RWPE1 (cell line): ENCODE measurements at regions not wholly inside any gene's neighbourhood (a gene's known extent, or its start where the extent isn't known, plus 50 kb on each side); places are given as distances from the start of the nearest gene placed in this dataset.

Experiments
- CTCF ChIA-PET: fragments of 350-600 bp; sonication (Branson Sonifier 250); formaldehyde crosslinking; extraction: SDS; loops from one replicate; lab custom pipeline; 2021; lab: Yijun Ruan, JAX
- POLR2A ChIA-PET: fragments of 400-600 bp; formaldehyde crosslinking; extraction: SDS; loops from one replicate; lab custom pipeline; 2020; ENCODE audit warnings: antibody characterized with exemption; ENCODE audit not compliant: low non-redundant PET; lab: Yijun Ruan, JAX
- DNase-seq: peaks from one replicate; pipeline ENCODE4 v3.0.0; 2012; ENCODE audit warnings: low spot score
- H3K27ac ChIP-seq: fragments of 450-650 bp; 2 replicates; pipeline ENCODE4 v1.5.1; 2017
- TF ChIP-seq, protein P1 (sequence below): fragments of 450-650 bp; conservative IDR thresholded peaks from 2 replicates; pipeline ENCODE4 v1.5.1; 2017; ENCODE audit warnings: low read depth, mild to moderate bottlenecking

DNA sequence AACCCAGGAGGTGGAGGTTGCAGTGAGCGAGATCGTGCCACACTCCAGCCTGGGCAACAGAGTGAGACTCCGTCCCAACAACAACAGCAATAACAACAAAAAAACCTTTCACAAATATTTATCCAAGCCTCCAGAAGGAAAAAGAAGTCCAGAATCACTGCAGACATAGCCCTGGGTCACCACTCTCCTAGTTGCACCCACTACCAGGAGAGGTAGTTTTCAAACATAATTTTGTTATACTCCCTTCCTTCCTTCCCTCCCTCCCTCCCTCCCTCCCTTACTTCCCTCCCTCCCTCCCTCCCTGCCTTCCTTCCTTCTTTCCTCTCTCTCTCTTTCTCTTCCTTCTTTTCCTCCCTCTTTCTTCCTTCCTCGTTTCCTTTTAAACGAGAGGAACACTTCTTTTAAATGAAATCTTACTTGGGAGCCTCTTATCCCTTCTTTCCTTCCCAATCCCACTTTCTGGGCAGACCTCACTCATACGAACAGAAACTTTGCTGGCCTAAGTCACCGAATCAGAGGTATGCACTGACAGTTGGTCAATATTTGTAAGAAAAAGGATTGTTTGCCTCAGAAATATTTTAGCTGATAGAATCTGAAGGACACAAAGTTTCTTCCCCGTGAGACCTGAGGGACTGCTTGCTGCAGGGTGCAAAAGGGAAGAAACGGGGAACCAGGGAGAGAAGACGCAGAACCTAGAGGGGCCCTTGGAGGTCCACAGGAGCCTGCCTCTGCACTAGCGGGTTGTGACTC lies 88.1 kb upstream of the AGAP1 start:
- H3K27ac ChIP-seq = no peak overlapping the region
- CTCF ChIA-PET = no interaction called here
- DNase-seq = no peak
- TF ChIP-seq, protein P1, sequence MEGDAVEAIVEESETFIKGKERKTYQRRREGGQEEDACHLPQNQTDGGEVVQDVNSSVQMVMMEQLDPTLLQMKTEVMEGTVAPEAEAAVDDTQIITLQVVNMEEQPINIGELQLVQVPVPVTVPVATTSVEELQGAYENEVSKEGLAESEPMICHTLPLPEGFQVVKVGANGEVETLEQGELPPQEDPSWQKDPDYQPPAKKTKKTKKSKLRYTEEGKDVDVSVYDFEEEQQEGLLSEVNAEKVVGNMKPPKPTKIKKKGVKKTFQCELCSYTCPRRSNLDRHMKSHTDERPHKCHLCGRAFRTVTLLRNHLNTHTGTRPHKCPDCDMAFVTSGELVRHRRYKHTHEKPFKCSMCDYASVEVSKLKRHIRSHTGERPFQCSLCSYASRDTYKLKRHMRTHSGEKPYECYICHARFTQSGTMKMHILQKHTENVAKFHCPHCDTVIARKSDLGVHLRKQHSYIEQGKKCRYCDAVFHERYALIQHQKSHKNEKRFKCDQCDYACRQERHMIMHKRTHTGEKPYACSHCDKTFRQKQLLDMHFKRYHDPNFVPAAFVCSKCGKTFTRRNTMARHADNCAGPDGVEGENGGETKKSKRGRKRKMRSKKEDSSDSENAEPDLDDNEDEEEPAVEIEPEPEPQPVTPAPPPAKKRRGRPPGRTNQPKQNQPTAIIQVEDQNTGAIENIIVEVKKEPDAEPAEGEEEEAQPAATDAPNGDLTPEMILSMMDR = no peak
- POLR2A ChIA-PET = no interaction called here

DNA sequence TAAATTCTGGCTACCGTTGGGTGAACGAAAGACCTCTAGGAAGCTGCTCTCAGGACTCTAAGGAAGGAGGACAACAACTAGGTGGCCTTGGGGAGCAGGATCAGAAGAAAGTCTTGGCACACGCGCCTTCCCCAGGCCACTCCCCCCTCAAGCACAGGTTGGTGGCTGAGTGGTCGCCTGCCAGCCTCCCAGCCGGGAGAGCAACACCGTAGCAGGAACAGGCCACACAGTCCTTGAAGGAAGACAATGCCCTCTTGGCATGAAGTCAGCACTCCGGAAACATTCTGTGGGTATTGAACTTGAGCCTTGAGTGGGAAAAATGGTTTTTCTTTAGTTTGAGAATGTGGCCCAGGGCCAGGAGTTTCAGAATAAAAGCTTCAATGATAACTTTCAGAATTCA lies 87.4 kb upstream of the AGAP1 start:
- POLR2A ChIA-PET = no interaction called here
- TF ChIP-seq, protein P1 = no peak
- no peak for DNase-seq
- no peak overlapping the region for H3K27ac ChIP-seq
- CTCF ChIA-PET = no interaction called here

- TF ChIP-seq, protein P1 = no peak
- CTCF ChIA-PET = interaction anchor here (0.6 kb wide), 2 partner anchors 28 to 35 kb away, joined by 3 read pairs; no protein-coding TSS in a partner anchor
- POLR2A ChIA-PET = no interaction called here
- DNase-seq = no peak
- no peak overlapping the region for H3K27ac ChIP-seq
Measured at GRCh38 chr2:235411905-235412485, 81.8 kb upstream of the AGAP1 start.

DNA sequence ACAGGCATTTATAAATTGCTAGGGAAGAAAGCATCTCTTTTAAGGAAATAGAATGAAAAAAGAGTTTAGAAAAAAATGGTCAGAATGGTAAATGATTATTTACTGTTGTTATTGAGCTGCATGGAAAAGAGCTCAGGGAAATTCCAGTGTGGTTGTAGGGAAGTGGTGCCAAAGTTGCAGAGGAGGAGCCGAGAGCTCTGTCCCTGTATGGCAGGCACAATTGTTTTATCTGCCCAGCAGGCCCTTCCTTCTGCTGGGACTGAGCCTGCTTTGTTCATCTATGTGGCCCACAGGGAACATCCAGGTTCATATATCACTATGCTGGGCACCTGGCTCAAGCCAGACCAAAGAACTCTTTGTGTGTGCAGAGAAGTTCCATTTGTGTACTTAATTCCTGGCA lies 80.8 kb upstream of the AGAP1 start:
- POLR2A ChIA-PET = no interaction called here
- CTCF ChIA-PET = no interaction called here

GRCh38 chr2:235414422-235414821 lies 79.4 kb upstream of the AGAP1 start:
- H3K27ac ChIP-seq = no peak overlapping the region
- DNase-seq = no peak
- CTCF ChIA-PET = no interaction called here
- POLR2A ChIA-PET = no interaction called here
- TF ChIP-seq, protein P1 = no peak

More for the DNA sequence above, 80.8 kb upstream of the AGAP1 start:
- TF ChIP-seq, protein P1 = no peak
- no peak overlapping the region for H3K27ac ChIP-seq
- no peak for DNase-seq

GRCh38 chr2:235416858-235417499 lies 76.9 kb upstream of the AGAP1 start:
- H3K27ac ChIP-seq = no peak overlapping the region
- ChIA-PET POLR2A (no interaction called here), CTCF (no interaction called here)
- DNase-seq = no peak
- TF ChIP-seq, protein P1 = no peak
